Cardiac fibroblast (primary cell): ENCODE measurements at regions not wholly inside any gene's neighbourhood (a gene's known extent, or its start where the extent isn't known, plus 50 kb on each side); places are given as distances from the start of the nearest gene placed in this dataset.

Experiments
- DNase-seq, 2 donors: peaks; one replicate each; pipeline versions ENCODE4 v3.0.0 to v3.0.0-alpha.2; 2010; ENCODE audit warnings: low read depth in 2 of 2
- H3K4me3 ChIP-seq, 2 donors: replicated peaks in 1 of 2; 1 replicate in 1 of 2; 2 replicates in 1 of 2; pipeline ENCODE4 v1.5.1; 2011; ENCODE audit warnings: low read depth in 2 of 2, low read length in 2 of 2, mild to moderate bottlenecking in 2 of 2, moderate library complexity in 1 of 2
- TF ChIP-seq, protein P1 (sequence below): IDR thresholded peaks from one replicate; pipeline ENCODE4 v1.5.1; 2011; ENCODE audit warnings: low read depth, mild to moderate bottlenecking, low read length, inconsistent platforms

DNA sequence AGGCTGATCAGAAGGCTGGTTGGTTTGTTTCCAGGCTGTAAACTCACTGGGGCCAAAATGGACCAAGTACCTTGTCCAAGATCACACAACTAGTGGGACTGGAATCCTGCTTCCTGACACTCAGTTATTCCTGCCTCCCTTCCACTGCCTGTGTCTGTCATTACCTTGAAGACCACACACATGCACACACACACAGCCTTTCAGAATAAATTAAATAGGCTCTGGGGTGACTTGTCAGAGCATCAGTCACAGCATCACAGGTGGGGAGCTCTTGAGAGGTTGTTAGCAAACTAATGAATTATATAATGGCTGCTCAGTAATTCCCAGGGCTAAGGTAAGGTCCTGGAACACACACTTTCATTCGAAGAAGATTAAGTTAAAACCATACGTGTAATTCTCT lies 231.8 kb downstream of the UACA start:
- H3K4me3 ChIP-seq = no peak overlapping the region
- TF ChIP-seq, protein P1, sequence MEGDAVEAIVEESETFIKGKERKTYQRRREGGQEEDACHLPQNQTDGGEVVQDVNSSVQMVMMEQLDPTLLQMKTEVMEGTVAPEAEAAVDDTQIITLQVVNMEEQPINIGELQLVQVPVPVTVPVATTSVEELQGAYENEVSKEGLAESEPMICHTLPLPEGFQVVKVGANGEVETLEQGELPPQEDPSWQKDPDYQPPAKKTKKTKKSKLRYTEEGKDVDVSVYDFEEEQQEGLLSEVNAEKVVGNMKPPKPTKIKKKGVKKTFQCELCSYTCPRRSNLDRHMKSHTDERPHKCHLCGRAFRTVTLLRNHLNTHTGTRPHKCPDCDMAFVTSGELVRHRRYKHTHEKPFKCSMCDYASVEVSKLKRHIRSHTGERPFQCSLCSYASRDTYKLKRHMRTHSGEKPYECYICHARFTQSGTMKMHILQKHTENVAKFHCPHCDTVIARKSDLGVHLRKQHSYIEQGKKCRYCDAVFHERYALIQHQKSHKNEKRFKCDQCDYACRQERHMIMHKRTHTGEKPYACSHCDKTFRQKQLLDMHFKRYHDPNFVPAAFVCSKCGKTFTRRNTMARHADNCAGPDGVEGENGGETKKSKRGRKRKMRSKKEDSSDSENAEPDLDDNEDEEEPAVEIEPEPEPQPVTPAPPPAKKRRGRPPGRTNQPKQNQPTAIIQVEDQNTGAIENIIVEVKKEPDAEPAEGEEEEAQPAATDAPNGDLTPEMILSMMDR = no peak
- no peak for DNase-seq

DNA sequence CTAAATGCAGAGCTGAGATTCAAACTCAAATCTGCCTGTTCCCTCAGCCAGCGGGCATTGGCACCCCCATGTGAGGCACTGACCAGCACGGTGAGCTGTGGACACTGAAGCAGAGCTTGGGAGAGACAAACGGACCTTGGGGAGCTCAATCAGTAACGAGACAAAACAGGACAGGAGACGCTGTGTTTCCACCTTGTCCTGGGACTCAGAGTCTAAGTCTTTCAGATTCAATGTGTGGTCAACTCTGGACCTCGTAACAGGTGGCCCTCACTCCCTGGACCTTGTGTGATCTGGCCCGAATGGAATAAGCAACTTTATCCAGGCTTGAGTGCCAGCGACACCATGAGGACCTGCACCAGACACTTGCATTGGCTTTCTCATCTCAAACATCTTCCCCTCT lies 232.5 kb downstream of the UACA start:
- TF ChIP-seq, protein P1 = no peak
- no peak overlapping the region for H3K4me3 ChIP-seq
- DNase-seq = no peak

DNA sequence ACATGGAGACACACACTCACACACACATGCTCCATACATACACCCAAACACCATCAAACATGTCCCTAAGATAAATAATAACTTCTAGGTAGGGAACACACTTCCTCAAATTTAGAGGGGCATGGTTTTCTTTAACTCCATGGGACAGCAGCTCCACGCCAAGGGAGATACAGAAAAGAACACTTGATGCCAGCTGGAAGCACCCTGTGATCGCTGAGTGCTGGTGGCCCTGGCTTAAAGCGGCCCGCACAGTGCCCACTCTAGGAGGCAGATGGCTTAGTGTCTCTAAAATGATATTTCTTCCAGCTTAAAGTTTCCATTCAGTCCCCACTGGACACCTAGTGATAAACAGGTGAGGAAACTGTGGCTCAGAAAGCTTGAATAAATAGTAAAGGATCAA lies 232.9 kb downstream of the UACA start:
- TF ChIP-seq, protein P1 = no peak
- no peak for DNase-seq
- no peak overlapping the region for H3K4me3 ChIP-seq

- TF ChIP-seq, protein P1 = no peak
- no peak for DNase-seq
- H3K4me3 ChIP-seq = no peak overlapping the region
These were observed 233.3 kb downstream of the UACA start for GRCh38 chr15:70530017-70530499.

DNA sequence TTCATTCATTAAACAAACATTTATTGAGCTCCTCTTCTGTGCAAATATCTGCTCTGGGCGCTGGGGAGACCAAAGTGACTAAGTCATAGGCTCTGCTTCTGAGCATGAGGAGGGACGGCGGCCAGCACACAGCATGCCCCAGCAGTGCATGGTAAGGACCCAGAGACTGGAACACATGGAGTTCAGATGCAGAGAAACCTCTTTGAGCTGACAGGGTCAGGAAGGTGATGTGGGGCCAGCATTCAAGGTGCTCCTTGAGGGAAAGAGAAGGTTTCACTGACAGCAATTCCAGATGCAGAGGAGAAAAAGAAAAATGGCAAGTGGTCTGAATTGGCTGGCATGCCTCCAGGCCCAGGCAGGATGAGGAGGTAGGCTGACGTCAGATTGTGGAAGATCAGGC lies 234.5 kb downstream of the UACA start:
- no peak overlapping the region for H3K4me3 ChIP-seq
- TF ChIP-seq, protein P1 = no peak
- DNase-seq = no peak

DNA sequence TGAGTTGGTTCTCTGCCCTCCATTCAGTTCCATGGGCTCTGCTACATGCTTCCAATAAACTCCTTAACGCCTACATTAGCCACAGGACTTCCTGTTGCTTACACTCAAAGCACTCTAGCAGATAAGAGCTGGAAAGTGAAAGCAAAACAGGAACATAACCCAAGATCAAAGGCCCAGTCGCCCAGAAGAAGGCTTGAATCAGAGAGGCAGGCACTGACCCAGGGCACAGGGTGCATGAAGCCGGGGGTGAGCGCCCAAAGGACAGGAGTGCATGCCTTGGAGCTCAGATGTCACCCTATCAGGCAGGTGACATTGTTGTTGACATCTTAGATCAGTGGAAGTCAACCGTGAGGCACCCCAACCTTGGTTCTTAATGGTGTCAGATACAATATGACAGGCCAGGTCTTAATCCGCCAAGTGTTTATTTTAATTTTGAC lies 235.1 kb downstream of the UACA start:
- peak in 1 of 2 donors; percentile 74 for DNase-seq
- no peak overlapping the region for H3K4me3 ChIP-seq
- TF ChIP-seq, protein P1 = no peak

GRCh38 chr15:70526974-70527325 lies 236.4 kb downstream of the UACA start:
- H3K4me3 ChIP-seq = peak overlapping the region in 1 of 2 donors; percentile 2
- no peak for DNase-seq
- TF ChIP-seq, protein P1 = no peak
